Brain pericyte (primary cell): ENCODE measurements at regions not wholly inside any gene's neighbourhood (a gene's known extent, or its start where the extent isn't known, plus 50 kb on each side); places are given as distances from the start of the nearest gene placed in this dataset.
"Not testable (repeated sequence)": the region's sequence is repeated elsewhere in the genome, so short reads cannot be mapped to it uniquely, and the experiment has no call there.

ENCODE experiments used
- DNase-seq: peaks from one replicate; pipeline ENCODE4 v3.0.0-alpha.2; 2012; ENCODE audit warnings: low read depth, low spot score

GRCh38 chr10:20502903-20503585 is 394.1 kb downstream of the NEBL start:
- DNase-seq, result no peak

GRCh38 chr10:20494474-20494873 is 402.6 kb downstream of the NEBL start:
- no peak for DNase-seq

GRCh38 chr10:20492447-20492846 is 404.7 kb downstream of the NEBL start:
- DNase-seq, result no peak

GRCh38 chr10:20489961-20490360 is 407.1 kb downstream of the NEBL start:
- no peak for DNase-seq

- DNase-seq, result no peak
Observed at GRCh38 chr10:20486791-20487190, 410.3 kb downstream of the NEBL start.

- DNase-seq, result no peak
Observed at GRCh38 chr10:20485554-20485953, 411.6 kb downstream of the NEBL start.

- no peak for DNase-seq
Observed at GRCh38 chr10:20481054-20481453, 416.1 kb downstream of the NEBL start.

- DNase-seq, result not testable (repeated sequence)
Observed at GRCh38 chr10:20480575-20480974, 416.5 kb downstream of the NEBL start.

- no peak for DNase-seq
Observed at GRCh38 chr10:20474064-20474463, 423.0 kb downstream of the NEBL start.

GRCh38 chr10:20473023-20473760 is 423.9 kb downstream of the NEBL start:
- no peak for DNase-seq

GRCh38 chr10:20466731-20467130 is 430.4 kb downstream of the NEBL start:
- DNase-seq, result no peak

GRCh38 chr10:20457649-20458048 is 439.5 kb downstream of the NEBL start:
- no peak for DNase-seq

- DNase-seq, result no peak
Observed at GRCh38 chr10:20455774-20456173, 441.3 kb downstream of the NEBL start.

- DNase-seq, result no peak
Observed at GRCh38 chr10:20454331-20454730, 442.8 kb downstream of the NEBL start.

GRCh38 chr10:20446561-20447193 is 450.4 kb downstream of the NEBL start:
- DNase-seq, result no peak

GRCh38 chr10:20443094-20443493 is 454.0 kb downstream of the NEBL start:
- no peak for DNase-seq

GRCh38 chr10:20429742-20430141 is 467.4 kb downstream of the NEBL start:
- DNase-seq, result no peak

GRCh38 chr10:20427821-20428220 is 469.3 kb downstream of the NEBL start:
- DNase-seq, result no peak

- DNase-seq, result no peak
Observed at GRCh38 chr10:20418286-20418685, 478.8 kb downstream of the NEBL start.

GRCh38 chr10:20417791-20418190 is 479.3 kb downstream of the NEBL start:
- no peak for DNase-seq

- no peak for DNase-seq
Observed at GRCh38 chr10:20415684-20416083, 481.4 kb downstream of the NEBL start.

GRCh38 chr10:20407357-20407756 is 489.8 kb downstream of the NEBL start:
- DNase-seq, result no peak
